ENCODE measurements at regions not wholly inside any gene's neighbourhood (a gene's known extent, or its start where the extent isn't known, plus 50 kb on each side); places are given as distances from the start of the nearest gene placed in this dataset.
A peak's percentile ranks its signal among the peaks of the same experiment; 100 is the strongest.
"Not testable (repeated sequence)": the region's sequence is repeated elsewhere in the genome, so short reads cannot be mapped to it uniquely, and the experiment has no call there.

GRCh38 chr4:154164931-154165839 is 326.4 kb downstream of the DCHS2 start:
- DNase-seq (ENCODE audit: low spot score), result no peak

GRCh38 chr4:154160519-154161301 is 330.9 kb downstream of the DCHS2 start:
- DNase-seq (ENCODE audit: low spot score), result peak; percentile 72

- no peak for DNase-seq (ENCODE audit: low spot score)
Measured at GRCh38 chr4:154158361-154159155, 333.0 kb downstream of the DCHS2 start.

- no peak for DNase-seq (ENCODE audit: low spot score)
Measured at GRCh38 chr4:154152546-154152945, 339.1 kb downstream of the DCHS2 start.

- not testable (repeated sequence) for DNase-seq (ENCODE audit: low spot score)
Measured at GRCh38 chr4:154149236-154149635, 342.4 kb downstream of the DCHS2 start.

- no peak for DNase-seq (ENCODE audit: low spot score)
Measured at GRCh38 chr4:154143720-154144119, 347.9 kb downstream of the DCHS2 start.

- DNase-seq (ENCODE audit: low spot score), result no peak
Measured at GRCh38 chr4:154142664-154143063, 348.9 kb downstream of the DCHS2 start.

- DNase-seq (ENCODE audit: low spot score), result no peak
Measured at GRCh38 chr4:154140869-154141268, 350.7 kb downstream of the DCHS2 start.

- DNase-seq (ENCODE audit: low spot score), result no peak
Measured at GRCh38 chr4:154137320-154137905, 348.5 kb upstream of the SFRP2 start.

GRCh38 chr4:154135576-154135975 is 346.7 kb upstream of the SFRP2 start:
- DNase-seq (ENCODE audit: low spot score), result no peak

- no peak for DNase-seq (ENCODE audit: low spot score)
Measured at GRCh38 chr4:154132406-154132805, 343.5 kb upstream of the SFRP2 start.

GRCh38 chr4:154126276-154126675 is 337.4 kb upstream of the SFRP2 start:
- DNase-seq (ENCODE audit: low spot score), result no peak

GRCh38 chr4:154125340-154125739 is 336.5 kb upstream of the SFRP2 start:
- no peak for DNase-seq (ENCODE audit: low spot score)

- DNase-seq (ENCODE audit: low spot score), result no peak
Measured at GRCh38 chr4:154124539-154125255, 335.8 kb upstream of the SFRP2 start.

- DNase-seq (ENCODE audit: low spot score), result no peak
Measured at GRCh38 chr4:154123897-154124296, 335.0 kb upstream of the SFRP2 start.

GRCh38 chr4:154120690-154121345 is 331.9 kb upstream of the SFRP2 start:
- no peak for DNase-seq (ENCODE audit: low spot score)

- no peak for DNase-seq (ENCODE audit: low spot score)
Measured at GRCh38 chr4:154120006-154120676, 331.3 kb upstream of the SFRP2 start.

GRCh38 chr4:154119317-154119716 is 330.4 kb upstream of the SFRP2 start:
- DNase-seq (ENCODE audit: low spot score), result no peak

- not testable (repeated sequence) for DNase-seq (ENCODE audit: low spot score)
Measured at GRCh38 chr4:154117726-154118125, 328.8 kb upstream of the SFRP2 start.

GRCh38 chr4:154107337-154107736 is 318.5 kb upstream of the SFRP2 start:
- no peak for DNase-seq (ENCODE audit: low spot score)
